Fibroblast of villous mesenchyme (primary cell): ENCODE measurements at regions not wholly inside any gene's neighbourhood (a gene's known extent, or its start where the extent isn't known, plus 50 kb on each side); places are given as distances from the start of the nearest gene placed in this dataset.

Experiments used
- DNase-seq: peaks from one replicate; pipeline ENCODE4 v3.0.0-alpha.2; 2010; ENCODE audit warnings: low read depth
- H3K4me3 ChIP-seq: 2 replicates; pipeline ENCODE4 v1.5.1; 2011; ENCODE audit warnings: low read depth, mild to moderate bottlenecking, low read length
- CTCF ChIP-seq: IDR thresholded peaks from 2 replicates; pipeline ENCODE4 v1.5.1; 2012; ENCODE audit warnings: low read depth, mild to moderate bottlenecking, low read length; ENCODE audit not compliant: insufficient read depth

GRCh38 chr9:87427851-87428506 lies 69.7 kb upstream of the DAPK1 start:
- H3K4me3 ChIP-seq: no peak overlapping the region
- no peak for TF ChIP-seq CTCF
- no peak for DNase-seq

- TF ChIP-seq CTCF: no peak
- DNase-seq: no peak
- H3K4me3 ChIP-seq: no peak overlapping the region
Observed at GRCh38 chr9:87428659-87429058, 69.0 kb upstream of the DAPK1 start.

- TF ChIP-seq CTCF: no peak
- H3K4me3 ChIP-seq: no peak overlapping the region
- no peak for DNase-seq
Observed at GRCh38 chr9:87431837-87432236, 65.8 kb upstream of the DAPK1 start.

- H3K4me3 ChIP-seq: no peak overlapping the region
- no peak for DNase-seq
- TF ChIP-seq CTCF: no peak
Observed at GRCh38 chr9:87433853-87434252, 63.8 kb upstream of the DAPK1 start.

- no peak for TF ChIP-seq CTCF
- H3K4me3 ChIP-seq: no peak overlapping the region
- DNase-seq: no peak
Observed at GRCh38 chr9:87434366-87434765, 63.3 kb upstream of the DAPK1 start.

- no peak for DNase-seq
Observed at GRCh38 chr9:87435189-87435880, 62.3 kb upstream of the DAPK1 start.

More at GRCh38 chr9:87435189-87435880, 62.3 kb upstream of the DAPK1 start:
- no peak for TF ChIP-seq CTCF
- no peak overlapping the region for H3K4me3 ChIP-seq
